SK-N-SH treated with all-trans-retinoic acid at 6 μM for 48 hours (cell line): ENCODE measurements at regions not wholly inside any gene's neighbourhood (a gene's known extent, or its start where the extent isn't known, plus 50 kb on each side); places are given as distances from the start of the nearest gene placed in this dataset.

ENCODE experiments used
- ARNTL ChIP-seq: fragments of 450-650 bp; formaldehyde crosslinking; IDR thresholded peaks from 2 replicates; pipeline ENCODE4 v1.5.0; 2020; ENCODE audit warnings: low read depth, mild to moderate bottlenecking, moderate library complexity, borderline replicate concordance
- OSR1 ChIP-seq: fragments of 250-450 bp; sonication (Bioruptor Pico); IDR thresholded peaks from 2 replicates; pipeline ENCODE4 v1.8.0; 2022; ENCODE audit warnings: moderate library complexity, mild to moderate bottlenecking, inconsistent platforms
- PPARA ChIP-seq: fragments of 250-450 bp; sonication (Bioruptor Pico); IDR thresholded peaks from 2 replicates; pipeline ENCODE4 v1.5.0; 2020; ENCODE audit warnings: mild to moderate bottlenecking, borderline replicate concordance
- TOX ChIP-seq: fragments of 250-450 bp; sonication (Bioruptor Pico); IDR thresholded peaks from 2 replicates; pipeline ENCODE4 v1.8.0; 2021; ENCODE audit warnings: mild to moderate bottlenecking, moderate library complexity, borderline replicate concordance
- ZNF8 ChIP-seq: fragments of 450-650 bp; formaldehyde crosslinking; IDR thresholded peaks from 2 replicates; pipeline ENCODE4 v1.5.0; 2020; ENCODE audit warnings: mild to moderate bottlenecking, moderate library complexity

GRCh38 chr20:16816192-16816591, 68.0 kb downstream of the OTOR start:
- no peak for TF ChIP-seq PPARA (CRISPR knock-in tag)
- no peak for TF ChIP-seq OSR1
- no peak for TF ChIP-seq TOX
- TF ChIP-seq ARNTL (CRISPR knock-in tag) = no peak
- no peak for TF ChIP-seq ZNF8 (CRISPR knock-in tag)
